ENCODE measurements at regions not wholly inside any gene's neighbourhood (a gene's known extent, or its start where the extent isn't known, plus 50 kb on each side); places are given as distances from the start of the nearest gene placed in this dataset.

DNA sequence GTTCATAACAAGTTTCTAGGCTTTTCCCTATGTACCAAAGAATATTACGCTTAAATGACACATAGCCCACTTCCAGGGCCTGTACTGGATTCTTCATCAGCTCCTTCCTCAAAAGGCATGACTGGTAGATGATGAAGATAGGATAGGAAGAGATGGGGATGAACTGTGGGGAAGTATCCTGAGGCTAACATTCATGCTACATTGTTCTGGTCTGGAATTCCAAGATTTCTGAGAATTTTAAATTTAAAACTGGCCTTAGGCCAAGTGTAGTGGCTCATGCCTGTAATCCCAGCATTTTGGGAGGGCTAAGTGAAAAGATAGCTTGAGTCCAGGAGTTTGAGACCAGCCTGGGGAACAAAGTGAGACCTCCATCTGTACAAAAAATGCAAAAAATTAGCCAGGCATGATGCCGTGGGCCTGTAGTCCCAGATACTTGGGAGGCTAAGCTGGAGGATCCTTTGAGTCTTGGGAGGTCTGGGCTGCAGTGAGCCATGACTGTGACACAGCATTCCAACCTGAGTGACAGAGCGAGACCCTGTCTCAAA, 160.1 kb upstream of the PLAAT1 start:
- no peaks in the 10 kb centered on the region for H3K9me3 ChIP-seq
- H3K4me3 ChIP-seq = no peak overlapping the region
- ATAC-seq (no peak), DNase-seq (no peak)
- WGBS, 3 donors = 77 to 83% (median 77%) methylated on average over 3 of the region's 3 CpGs
- H3K27ac ChIP-seq = no peak overlapping the region
- intact Hi-C loops (cut with DNase I) = no loop called here
- TF ChIP-seq, protein P1, sequence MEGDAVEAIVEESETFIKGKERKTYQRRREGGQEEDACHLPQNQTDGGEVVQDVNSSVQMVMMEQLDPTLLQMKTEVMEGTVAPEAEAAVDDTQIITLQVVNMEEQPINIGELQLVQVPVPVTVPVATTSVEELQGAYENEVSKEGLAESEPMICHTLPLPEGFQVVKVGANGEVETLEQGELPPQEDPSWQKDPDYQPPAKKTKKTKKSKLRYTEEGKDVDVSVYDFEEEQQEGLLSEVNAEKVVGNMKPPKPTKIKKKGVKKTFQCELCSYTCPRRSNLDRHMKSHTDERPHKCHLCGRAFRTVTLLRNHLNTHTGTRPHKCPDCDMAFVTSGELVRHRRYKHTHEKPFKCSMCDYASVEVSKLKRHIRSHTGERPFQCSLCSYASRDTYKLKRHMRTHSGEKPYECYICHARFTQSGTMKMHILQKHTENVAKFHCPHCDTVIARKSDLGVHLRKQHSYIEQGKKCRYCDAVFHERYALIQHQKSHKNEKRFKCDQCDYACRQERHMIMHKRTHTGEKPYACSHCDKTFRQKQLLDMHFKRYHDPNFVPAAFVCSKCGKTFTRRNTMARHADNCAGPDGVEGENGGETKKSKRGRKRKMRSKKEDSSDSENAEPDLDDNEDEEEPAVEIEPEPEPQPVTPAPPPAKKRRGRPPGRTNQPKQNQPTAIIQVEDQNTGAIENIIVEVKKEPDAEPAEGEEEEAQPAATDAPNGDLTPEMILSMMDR (IDR thresholded peaks at IDR 0.05) = no peak
- H3K27me3 ChIP-seq (ENCODE audit: insufficient read depth in 3 of 3, low read length in 2 of 3) = no peaks in the 10 kb centered on the region
- H3K36me3 ChIP-seq (ENCODE audit: insufficient read depth in 1 of 2, low read depth in 1 of 2) = no peaks in the 10 kb centered on the region
- H3K4me1 ChIP-seq = no peaks in the 10 kb centered on the region

DNA sequence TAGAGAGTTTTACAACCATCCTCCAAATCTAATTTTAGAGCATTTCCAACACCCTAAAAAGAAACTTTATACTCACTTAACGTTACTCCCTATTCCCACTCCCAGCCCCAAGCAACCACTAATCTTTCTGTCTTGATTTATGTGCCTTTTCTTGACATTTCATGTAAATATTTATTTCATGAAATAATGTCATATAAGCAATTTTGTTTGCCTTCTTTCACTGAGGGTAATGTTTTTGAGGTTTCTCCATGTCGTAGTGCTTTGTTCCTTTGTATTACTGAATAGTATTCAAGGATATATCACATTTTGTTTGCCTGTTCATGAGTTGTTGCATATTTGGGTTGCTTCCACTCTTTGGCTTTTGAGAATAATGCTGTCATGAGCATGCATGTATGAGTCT, 155.4 kb upstream of the PLAAT1 start:
- DNase-seq (no peak), ATAC-seq (no peak)
- Histone ChIP-seq H3K4me1 (no peaks in the 10 kb centered on the region), H3K9me3 (no peaks in the 10 kb centered on the region), H3K27ac (no peak overlapping the region), H3K27me3 (ENCODE audit: insufficient read depth in 3 of 3, low read length in 2 of 3) (no peaks in the 10 kb centered on the region), H3K4me3 (no peak overlapping the region), H3K36me3 (ENCODE audit: insufficient read depth in 1 of 2, low read depth in 1 of 2) (no peaks in the 10 kb centered on the region)
- intact Hi-C loops (cut with DNase I) = no loop called here
- TF ChIP-seq, protein P1 (IDR thresholded peaks at IDR 0.05) = no peak
- WGBS, 3 donors = 44 to 57% (median 51%) methylated on average over 2 of the region's 2 CpGs

DNA sequence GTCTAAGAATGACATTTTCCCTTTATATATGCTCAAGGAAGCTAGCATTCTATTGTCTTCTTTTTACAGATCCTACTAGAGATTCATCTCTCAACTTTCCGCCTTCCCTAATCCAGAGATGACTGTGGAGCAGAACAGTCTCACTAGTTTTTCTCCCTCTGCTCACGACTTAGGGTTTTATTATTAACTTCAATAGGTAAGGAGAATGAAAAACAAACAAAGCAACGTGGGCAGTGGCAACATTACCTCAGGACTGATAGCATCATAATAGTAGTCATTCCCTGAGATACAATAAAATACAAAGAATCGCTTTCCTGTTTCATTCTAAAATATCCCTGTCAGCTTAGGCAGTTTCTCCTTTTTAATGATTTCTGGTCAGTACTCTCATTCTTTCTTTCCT, 154.3 kb upstream of the PLAAT1 start:
- no peak for ATAC-seq
- H3K9me3 ChIP-seq = no peaks in the 10 kb centered on the region
- no peaks in the 10 kb centered on the region for H3K36me3 ChIP-seq (ENCODE audit: insufficient read depth in 1 of 2, low read depth in 1 of 2)
- TF ChIP-seq, protein P1 (IDR thresholded peaks at IDR 0.05) = no peak
- no peak overlapping the region for H3K27ac ChIP-seq
- intact Hi-C loops (cut with DNase I) = no loop called here
- no peaks in the 10 kb centered on the region for H3K27me3 ChIP-seq (ENCODE audit: insufficient read depth in 3 of 3, low read length in 2 of 3)
- H3K4me3 ChIP-seq = no peak overlapping the region
- H3K4me1 ChIP-seq = no peaks in the 10 kb centered on the region
- 65 to 77% (median 69%) methylated on average over 4 of the region's 4 CpGs for WGBS, 3 donors
- no peak for DNase-seq

DNA sequence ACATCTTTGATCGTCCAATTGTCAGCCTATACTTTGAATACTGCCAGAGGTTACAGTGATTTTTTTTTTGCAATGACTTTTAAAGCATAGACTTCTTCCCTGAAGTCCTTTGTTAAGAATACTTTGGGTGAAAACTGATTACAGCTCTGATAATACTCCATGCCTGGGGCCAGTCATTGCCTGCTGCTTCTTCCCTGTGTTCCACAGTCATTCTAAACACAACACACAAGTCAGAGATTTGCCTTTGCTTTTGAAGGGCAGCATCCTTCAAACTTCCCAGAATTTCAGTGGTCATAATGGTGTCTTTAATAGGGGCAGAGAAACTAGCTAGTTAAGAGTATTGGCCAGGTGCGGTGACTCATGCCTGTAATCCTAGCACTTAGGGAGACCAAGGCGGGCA, 153.7 kb upstream of the PLAAT1 start:
- Histone ChIP-seq H3K27me3 (ENCODE audit: insufficient read depth in 3 of 3, low read length in 2 of 3) (no peaks in the 10 kb centered on the region), H3K4me3 (no peak overlapping the region), H3K4me1 (no peaks in the 10 kb centered on the region), H3K9me3 (no peaks in the 10 kb centered on the region), H3K36me3 (ENCODE audit: insufficient read depth in 1 of 2, low read depth in 1 of 2) (no peaks in the 10 kb centered on the region), H3K27ac (no peak overlapping the region)
- TF ChIP-seq, protein P1 (IDR thresholded peaks at IDR 0.05) = no peak
- intact Hi-C loops (cut with DNase I) = no loop called here
- DNase-seq (no peak), ATAC-seq (no peak)
- WGBS, 3 donors = 87 to 91% (median 89%) methylated on average over 3 of the region's 3 CpGs

DNA sequence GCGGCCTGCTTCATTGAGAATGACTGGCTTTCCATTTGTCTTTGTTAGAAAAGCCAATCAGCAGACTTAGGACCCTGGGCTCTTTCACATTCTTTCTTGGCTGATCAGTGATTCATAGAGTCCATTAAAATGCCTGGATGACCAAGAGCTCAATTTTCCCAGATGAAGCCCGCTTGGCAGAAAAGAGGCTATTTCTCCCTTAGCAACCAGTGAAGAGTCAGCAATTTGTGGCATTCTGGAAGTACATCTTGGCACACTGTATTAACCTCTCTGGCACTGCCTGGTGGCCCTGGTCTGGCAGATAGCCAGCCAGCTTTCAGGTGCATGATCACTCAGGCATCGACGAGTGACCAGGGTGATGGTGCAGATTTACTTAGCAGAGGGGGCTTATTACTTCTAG, 145.7 kb upstream of the PLAAT1 start:
- WGBS, 3 donors = 52 to 67% (median 57%) methylated on average over 4 of the region's 4 CpGs
- intact Hi-C loops (cut with DNase I) = no loop called here
- DNase-seq = no peak
- Histone ChIP-seq H3K27me3 (ENCODE audit: insufficient read depth in 3 of 3, low read length in 2 of 3) (no peaks in the 10 kb centered on the region), H3K4me1 (no peaks in the 10 kb centered on the region), H3K4me3 (no peak overlapping the region), H3K36me3 (ENCODE audit: insufficient read depth in 1 of 2, low read depth in 1 of 2) (no peaks in the 10 kb centered on the region), H3K9me3 (no peaks in the 10 kb centered on the region), H3K27ac (no peak overlapping the region)
- ATAC-seq = no peak
- TF ChIP-seq, protein P1 (IDR thresholded peaks at IDR 0.05) = no peak

All from psoas muscle (tissue), 7 donors.